ENCODE measurements at regions not wholly inside any gene's neighbourhood (a gene's known extent, or its start where the extent isn't known, plus 50 kb on each side); places are given as distances from the start of the nearest gene placed in this dataset.

- Histone ChIP-seq H3K18ac (ENCODE audit: extremely low read depth, low read length) (no peak overlapping the region), H3K23me2 (ENCODE audit: low read depth, low read length) (no peaks in the 10 kb centered on the region), H4K5ac (ENCODE audit: insufficient read length, low read depth, low read length) (no peak overlapping the region), H3K27me3 (replicated peaks in 1 of 4; ENCODE audit: control insufficient read depth in 3 of 4, extremely low read depth in 1 of 4, insufficient read depth in 3 of 4, low read length in 3 of 4) (peaks cover 0 to 1% (median 0%) of the 10 kb centered on the region in 4 experiments; a peak in 1 of 7 replicates), H2BK12ac (ENCODE audit: low read depth, low read length) (no peak overlapping the region), H3K79me1 (ENCODE audit: low read depth, low read length) (no peaks in the 10 kb centered on the region), H3K4me1 (replicated peaks in 1 of 4; ENCODE audit: control insufficient read depth in 3 of 4, insufficient read depth in 4 of 4, low read length in 3 of 4) (no peaks in the 10 kb centered on the region), H3K14ac (ENCODE audit: insufficient read length) (no peak overlapping the region), H3K36me3 (ENCODE audit: control insufficient read depth in 2 of 4, insufficient read depth in 4 of 4, low read length in 3 of 4) (no peaks in the 10 kb centered on the region), H3K79me2 (ENCODE audit: control insufficient read depth in 1 of 2, insufficient read depth in 2 of 2, low read length in 2 of 2) (no peaks in the 10 kb centered on the region), H3K9ac (replicated peaks in 1 of 4; ENCODE audit: extremely low read depth in 1 of 4, low read depth in 3 of 4, low read length in 3 of 4) (no peak overlapping the region), H2AK5ac (ENCODE audit: low read depth, low read length) (no peak overlapping the region), H2BK15ac (ENCODE audit: low read length) (no peak overlapping the region), H3K9me3 (ENCODE audit: insufficient read depth in 2 of 2, low read depth in 1 of 2, low read length in 1 of 2) (peaks cover 0 to 9% of the 10 kb centered on the region in 2 experiments; a peak in 2 of 4 replicates), H4K8ac (ENCODE audit: extremely low read depth, insufficient read depth, low read length) (no peak overlapping the region), H3K4me2 (ENCODE audit: insufficient read depth in 1 of 2, low read depth in 2 of 2, low read length in 2 of 2) (no peak overlapping the region), H3K4ac (replicated peaks; ENCODE audit: insufficient read length, low read depth, low read length) (no peak overlapping the region), H2BK5ac (ENCODE audit: low read depth, low read length) (no peak overlapping the region), H2BK120ac (replicated peaks; ENCODE audit: low read depth, low read length) (no peak overlapping the region), H3K56ac (replicated peaks; ENCODE audit: insufficient read length, low read depth, low read length) (no peak overlapping the region), H4K20me1 (replicated peaks in 1 of 2; ENCODE audit: control insufficient read depth in 1 of 2, insufficient read depth in 2 of 2, low read length in 2 of 2) (no peaks in the 10 kb centered on the region), H2AFZ (ENCODE audit: low read length) (no peak overlapping the region), H4K91ac (replicated peaks; ENCODE audit: insufficient read length, low read length) (no peak overlapping the region), H2BK20ac (ENCODE audit: low read length) (no peak overlapping the region), H3K23ac (ENCODE audit: insufficient read length) (no peak overlapping the region), H3K4me3 (ENCODE audit: extremely low read depth in 1 of 4, insufficient read depth in 2 of 4, low read depth in 3 of 4, low read length in 4 of 4) (no peak overlapping the region), H3K27ac (ENCODE audit: low read depth, low read length) (no peak overlapping the region)
- no peak for DNase-seq (ENCODE audit: low read depth in 1 of 2, low spot score in 2 of 2)
- FAIRE-seq, result no peak
- ChIA-PET POLR2A (ENCODE audit: partially characterized antibody) (no interaction called here), CTCF (ENCODE audit: partially characterized antibody) (no interaction called here)
- 91% methylated on average over 1 of the region's 1 CpG; no CpG with 5 or more reads in 1 of the 2 experiments for WGBS, 2 experiments (ENCODE audit: extremely low coverage in 1 of 2, insufficient coverage in 1 of 2, insufficient read length in 1 of 2, insufficient replicate concordance in 2 of 2, low coverage in 1 of 2, low lambda C conversion rate in 2 of 2, missing lambda C conversion rate in 1 of 2)
- no peak for TF ChIP-seq JUND (IDR thresholded peaks at IDR 0.05; ENCODE audit: low read length)
- TF ChIP-seq NRF1 (IDR thresholded peaks at IDR 0.05; ENCODE audit: low read depth, low read length), result no peak
- TF ChIP-seq BRCA1 (IDR thresholded peaks at IDR 0.05; ENCODE audit: low read depth, low read length), result no peak
- no peak for TF ChIP-seq SIRT6 (IDR thresholded peaks at IDR 0.05; ENCODE audit: low read length)
- no peak for TF ChIP-seq CBX5 (IDR thresholded peaks at IDR 0.05; ENCODE audit: low read depth, low read length)
- no peak for TF ChIP-seq EP300 (IDR thresholded peaks at IDR 0.05; ENCODE audit: borderline replicate concordance in 1 of 2, low read depth in 2 of 2, low read length in 2 of 2)
- no peak for TF ChIP-seq CREB1 (IDR thresholded peaks at IDR 0.05)
- TF ChIP-seq NANOG (IDR thresholded peaks at IDR 0.05; ENCODE audit: insufficient read depth, low read depth, low read length, poor library complexity, severe bottlenecking), result no peak
- TF ChIP-seq TAF1 (IDR thresholded peaks at IDR 0.05; ENCODE audit: low read depth, low read length), result no peak
- no peak for TF ChIP-seq TBP (IDR thresholded peaks at IDR 0.05; ENCODE audit: low read depth, low read length)
- TF ChIP-seq CEBPB (IDR thresholded peaks at IDR 0.05; ENCODE audit: low read depth, low read length), result no peak
Measured at GRCh38 chr7:46654546-46655443, 733.7 kb upstream of the IGFBP3 start.

All from H1 (cell line).